ENCODE measurements at regions not wholly inside any gene's neighbourhood (a gene's known extent, or its start where the extent isn't known, plus 50 kb on each side); places are given as distances from the start of the nearest gene placed in this dataset.
"Not testable (repeated sequence)": the region's sequence is repeated elsewhere in the genome, so short reads cannot be mapped to it uniquely, and the experiment has no call there.

- H3K27ac ChIP-seq (ENCODE audit: control insufficient read depth, insufficient read depth, low read length); H3K27me3 ChIP-seq (ENCODE audit: control insufficient read depth, extremely low read depth, insufficient read depth, low read length); dilution Hi-C loops (cut with MboI; ENCODE audit: extremely low pct_ligation_motif_present, low sequenced_read_pairs); H2AFZ ChIP-seq (ENCODE audit: control insufficient read depth, low read length); H3K9ac ChIP-seq (ENCODE audit: control insufficient read depth, extremely low read depth, insufficient read depth, low read length); H3K4me2 ChIP-seq (ENCODE audit: control insufficient read depth, extremely low read depth, insufficient read depth, low read depth, low read length); H4K20me1 ChIP-seq (ENCODE audit: control insufficient read depth, extremely low read depth, insufficient read depth, low read length); H3K9me1 ChIP-seq (ENCODE audit: control insufficient read depth, extremely low read depth, insufficient read depth, low read length); H3K4me1 ChIP-seq (ENCODE audit: control insufficient read depth, extremely low read depth, insufficient read depth, low read length); H3K9me3 ChIP-seq (ENCODE audit: control insufficient read depth, low read depth, low read length); FAIRE-seq; H3K36me3 ChIP-seq (ENCODE audit: control insufficient read depth in 2 of 2, extremely low read depth in 1 of 2, insufficient read depth in 2 of 2, low read length in 2 of 2); H3K4me3 ChIP-seq (ENCODE audit: control insufficient read depth in 2 of 3, extremely low read depth in 1 of 3, insufficient read depth in 2 of 3, low read depth in 1 of 3, low read length in 3 of 3); DNase-seq (ENCODE audit: low read depth, low spot score); H3K79me2 ChIP-seq (ENCODE audit: control insufficient read depth, insufficient read depth, low read length): not testable (repeated sequence)
These were observed 88.6 kb upstream of the NFIL3 start for GRCh38 chr9:91512235-91512634.

- Histone ChIP-seq H3K36me3 (ENCODE audit: control insufficient read depth in 2 of 2, extremely low read depth in 1 of 2, insufficient read depth in 2 of 2, low read length in 2 of 2) (no peaks in the 10 kb centered on the region), H3K9ac (ENCODE audit: control insufficient read depth, extremely low read depth, insufficient read depth, low read length) (no peak overlapping the region), H3K79me2 (ENCODE audit: control insufficient read depth, insufficient read depth, low read length) (no peaks in the 10 kb centered on the region), H3K4me1 (ENCODE audit: control insufficient read depth, extremely low read depth, insufficient read depth, low read length) (no peaks in the 10 kb centered on the region), H2AFZ (ENCODE audit: control insufficient read depth, low read length) (no peak overlapping the region), H3K9me3 (ENCODE audit: control insufficient read depth, low read depth, low read length) (no peaks in the 10 kb centered on the region), H3K27me3 (ENCODE audit: control insufficient read depth, extremely low read depth, insufficient read depth, low read length) (no peaks in the 10 kb centered on the region), H3K4me2 (ENCODE audit: control insufficient read depth, extremely low read depth, insufficient read depth, low read depth, low read length) (no peak overlapping the region), H3K9me1 (ENCODE audit: control insufficient read depth, extremely low read depth, insufficient read depth, low read length) (no peaks in the 10 kb centered on the region), H3K27ac (ENCODE audit: control insufficient read depth, insufficient read depth, low read length) (no peak overlapping the region), H4K20me1 (ENCODE audit: control insufficient read depth, extremely low read depth, insufficient read depth, low read length) (no peaks in the 10 kb centered on the region), H3K4me3 (ENCODE audit: control insufficient read depth in 2 of 3, extremely low read depth in 1 of 3, insufficient read depth in 2 of 3, low read depth in 1 of 3, low read length in 3 of 3) (no peak overlapping the region)
- dilution Hi-C loops (cut with MboI; ENCODE audit: extremely low pct_ligation_motif_present, low sequenced_read_pairs), result no loop called here
- no peak for DNase-seq (ENCODE audit: low read depth, low spot score)
- FAIRE-seq, result no peak
- TF ChIP-seq CTCF (optimal IDR thresholded peaks at IDR 0.05 in 1 of 3, IDR thresholded peaks at IDR 0.05 in 1 of 3, conservative IDR thresholded peaks at IDR 0.05 in 1 of 3; ENCODE audit: extremely low read depth in 1 of 3, insufficient read depth in 2 of 3, low read length in 3 of 3), result no peak
- TF ChIP-seq EZH2 (IDR thresholded peaks at IDR 0.05; ENCODE audit: low read length), result no peak
These were observed 80.0 kb upstream of the NFIL3 start for GRCh38 chr9:91503673-91504081.

- DNase-seq (ENCODE audit: low read depth, low spot score) (no peak), FAIRE-seq (no peak)
- Histone ChIP-seq H2AFZ (ENCODE audit: control insufficient read depth, low read length) (no peak overlapping the region), H3K36me3 (ENCODE audit: control insufficient read depth in 2 of 2, extremely low read depth in 1 of 2, insufficient read depth in 2 of 2, low read length in 2 of 2) (no peaks in the 10 kb centered on the region), H4K20me1 (ENCODE audit: control insufficient read depth, extremely low read depth, insufficient read depth, low read length) (no peaks in the 10 kb centered on the region), H3K27me3 (ENCODE audit: control insufficient read depth, extremely low read depth, insufficient read depth, low read length) (no peaks in the 10 kb centered on the region), H3K4me2 (ENCODE audit: control insufficient read depth, extremely low read depth, insufficient read depth, low read depth, low read length) (no peak overlapping the region), H3K4me3 (ENCODE audit: control insufficient read depth in 2 of 3, extremely low read depth in 1 of 3, insufficient read depth in 2 of 3, low read depth in 1 of 3, low read length in 3 of 3) (no peak overlapping the region), H3K4me1 (ENCODE audit: control insufficient read depth, extremely low read depth, insufficient read depth, low read length) (no peaks in the 10 kb centered on the region), H3K27ac (ENCODE audit: control insufficient read depth, insufficient read depth, low read length) (no peak overlapping the region), H3K9me1 (ENCODE audit: control insufficient read depth, extremely low read depth, insufficient read depth, low read length) (no peaks in the 10 kb centered on the region), H3K9ac (ENCODE audit: control insufficient read depth, extremely low read depth, insufficient read depth, low read length) (no peak overlapping the region), H3K9me3 (ENCODE audit: control insufficient read depth, low read depth, low read length) (no peaks in the 10 kb centered on the region), H3K79me2 (ENCODE audit: control insufficient read depth, insufficient read depth, low read length) (no peaks in the 10 kb centered on the region)
- dilution Hi-C loops (cut with MboI; ENCODE audit: extremely low pct_ligation_motif_present, low sequenced_read_pairs), result no loop called here
- no peak for TF ChIP-seq EZH2 (IDR thresholded peaks at IDR 0.05; ENCODE audit: low read length)
- no peak for TF ChIP-seq CTCF (optimal IDR thresholded peaks at IDR 0.05 in 1 of 3, IDR thresholded peaks at IDR 0.05 in 1 of 3, conservative IDR thresholded peaks at IDR 0.05 in 1 of 3; ENCODE audit: extremely low read depth in 1 of 3, insufficient read depth in 2 of 3, low read length in 3 of 3)
These were observed 79.5 kb upstream of the NFIL3 start for GRCh38 chr9:91502913-91503672.
